GM23338 (cell line): ENCODE measurements at regions not wholly inside any gene's neighbourhood (a gene's known extent, or its start where the extent isn't known, plus 50 kb on each side); places are given as distances from the start of the nearest gene placed in this dataset.

ENCODE experiments used
- ATAC-seq: fragments of 200-7000 bp; cut with Tn5 transposase; 3 replicates; pipeline ENCODE4 v1.9.1; 2020
- DNase-seq: peaks from one replicate; pipeline ENCODE4 v3.0.0-alpha.2; 2015; ENCODE audit warnings: low spot score
- H2AFZ ChIP-seq: fragments of 200-600 bp; sonication (generic); 2 replicates; pipeline ENCODE4 v1.8.0; 2016; ENCODE audit warnings: antibody characterized with exemption, mild to moderate bottlenecking, moderate library complexity
- H3F3A ChIP-seq: fragments of 200-600 bp; sonication (generic); replicated peaks from 2 replicates; pipeline ENCODE4 v1.8.0; 2017; ENCODE audit warnings: antibody characterized with exemption, mixed run types, low read depth
- H3K27ac ChIP-seq: fragments of 200-600 bp; sonication (generic); 2 replicates; pipeline ENCODE4 v1.6.1; 2016; ENCODE audit warnings: low read depth
- H3K27me3 ChIP-seq: fragments of 200-600 bp; sonication (generic); 2 replicates; pipeline ENCODE4 v1.8.0; 2016; ENCODE audit warnings: mild to moderate bottlenecking, mixed run types, moderate library complexity; ENCODE audit not compliant: insufficient read depth
- H3K36me3 ChIP-seq: fragments of 200-600 bp; sonication (generic); 2 replicates; pipeline ENCODE4 v1.8.0; 2016; ENCODE audit warnings: mild to moderate bottlenecking; ENCODE audit not compliant: insufficient read depth
- H3K4me1 ChIP-seq: fragments of 200-600 bp; sonication (generic); 2 replicates; pipeline ENCODE4 v1.8.0; 2016; ENCODE audit warnings: mild to moderate bottlenecking, moderate library complexity; ENCODE audit not compliant: insufficient read depth
- H3K4me2 ChIP-seq: fragments of 200-600 bp; sonication (generic); 2 replicates; pipeline ENCODE4 v1.7.1; 2017; ENCODE audit warnings: mixed run types
- H3K4me3 ChIP-seq: fragments of 200-600 bp; sonication (generic); 2 replicates; pipeline ENCODE4 v1.6.1; 2016; ENCODE audit warnings: mixed run types
- H3K79me2 ChIP-seq: fragments of 200-600 bp; sonication (generic); replicated peaks from 2 replicates; pipeline ENCODE4 v1.8.0; 2017; ENCODE audit warnings: mild to moderate bottlenecking; ENCODE audit not compliant: insufficient read depth
- H3K9me2 ChIP-seq: fragments of 200-600 bp; sonication (generic); 2 replicates; pipeline ENCODE4 v1.8.0; 2017; ENCODE audit not compliant: insufficient read depth
- H4K20me1 ChIP-seq: fragments of 200-600 bp; sonication (generic); replicated peaks from 2 replicates; pipeline ENCODE4 v1.8.0; 2017; ENCODE audit warnings: mild to moderate bottlenecking; ENCODE audit not compliant: insufficient read depth
- H3K27ac Mint-ChIP-seq: 2 replicates; pipeline ENCODE4 v1.8.0; 2020; ENCODE audit warnings: inconsistent platforms, mild to moderate bottlenecking, moderate library complexity, mixed read lengths
- H3K27me3 Mint-ChIP-seq: 3 replicates; pipeline ENCODE4 v1.8.0; 2022; ENCODE audit warnings: low read depth, mild to moderate bottlenecking, moderate library complexity, mixed read lengths, inconsistent platforms; ENCODE audit not compliant: insufficient read depth, poor library complexity
- H3K36me3 Mint-ChIP-seq: 3 replicates; pipeline ENCODE4 v1.8.0; 2021; ENCODE audit warnings: low read depth, mild to moderate bottlenecking, inconsistent platforms, moderate library complexity, mixed read lengths
- H3K4me1 Mint-ChIP-seq: 3 replicates; pipeline ENCODE4 v1.8.0; 2020; ENCODE audit warnings: mild to moderate bottlenecking, inconsistent platforms, mixed read lengths
- H3K4me3 Mint-ChIP-seq: 3 replicates; pipeline ENCODE4 v1.8.0; 2021; ENCODE audit warnings: moderate library complexity, mild to moderate bottlenecking, inconsistent platforms, mixed read lengths
- H3K9me3 Mint-ChIP-seq: 3 replicates; pipeline ENCODE4 v1.8.0; 2020; ENCODE audit warnings: moderate library complexity, mild to moderate bottlenecking, inconsistent platforms, mixed read lengths
- CTCF ChIP-seq, 2 experiments: fragments of 200-600 bp in 1 of 2; sonication (generic) in 1 of 2; conservative IDR thresholded peaks; 2 replicates each; pipeline versions ENCODE4 v1.5.1 to v1.6.1; 2016 to 2017; ENCODE audit warnings: antibody characterized with exemption in 2 of 2, low read depth in 2 of 2, mild to moderate bottlenecking in 2 of 2, moderate library complexity in 1 of 2
- ETS1 ChIP-seq: IDR thresholded peaks from 2 replicates; pipeline ENCODE4 v1.6.1; 2016; ENCODE audit warnings: antibody characterized with exemption
- EZH2 ChIP-seq: fragments of 200-600 bp; sonication (generic); IDR thresholded peaks from one replicate; pipeline ENCODE4 v1.8.0; 2017; ENCODE audit warnings: antibody characterized with exemption, mild to moderate bottlenecking, low read depth; ENCODE audit not compliant: unreplicated experiment
- EZH2phosphoT487 ChIP-seq: fragments of 200-600 bp; sonication (generic); IDR thresholded peaks from one replicate; pipeline ENCODE4 v1.8.1; 2018; ENCODE audit warnings: antibody characterized with exemption; ENCODE audit not compliant: unreplicated experiment
- JUNB ChIP-seq: IDR thresholded peaks from one replicate; pipeline ENCODE4 v1.6.1; 2016; ENCODE audit warnings: antibody characterized with exemption; ENCODE audit not compliant: unreplicated experiment
- NANOG ChIP-seq: IDR thresholded peaks from 2 replicates; pipeline ENCODE4 v1.6.1; 2016; ENCODE audit warnings: antibody characterized with exemption, borderline replicate concordance
- POLR2AphosphoS5 ChIP-seq: IDR thresholded peaks from 2 replicates; pipeline ENCODE4 v1.6.1; 2016; ENCODE audit warnings: antibody characterized with exemption, low read depth
- ZNF331 ChIP-seq: fragments of 250-450 bp; sonication (Bioruptor Pico); IDR thresholded peaks from 2 replicates; pipeline ENCODE4 v1.5.0; 2020; ENCODE audit warnings: low read depth, mild to moderate bottlenecking, moderate library complexity
- ZNF462 ChIP-seq: fragments of 250-450 bp; sonication (Bioruptor Pico); IDR thresholded peaks from 2 replicates; pipeline ENCODE4 v1.5.0; 2020; ENCODE audit warnings: mild to moderate bottlenecking, moderate library complexity

GRCh38 chr7:54066643-54067042 lies 475.5 kb upstream of the VSTM2A start:
- Histone ChIP-seq H3F3A (no peaks in the 10 kb centered on the region), H3K79me2 (no peaks in the 10 kb centered on the region), H3K27ac (no peak overlapping the region), H3K27me3 (no peaks in the 10 kb centered on the region), H3K4me3 (no peak overlapping the region), H4K20me1 (no peaks in the 10 kb centered on the region), H2AFZ (no peak overlapping the region), H3K4me1 (no peaks in the 10 kb centered on the region), H3K9me2 (no peaks in the 10 kb centered on the region), H3K4me2 (no peak overlapping the region), H3K36me3 (no peaks in the 10 kb centered on the region)
- Mint-ChIP-seq H3K36me3 (no peaks in the 10 kb centered on the region), H3K27me3 (no peaks in the 10 kb centered on the region), H3K4me3 (no peak overlapping the region), H3K27ac (no peak overlapping the region), H3K4me1 (no peaks in the 10 kb centered on the region), H3K9me3 (no peaks in the 10 kb centered on the region)
- no peak for ATAC-seq
- DNase-seq: no peak
- TF ChIP-seq EZH2phosphoT487 (no peak), ETS1 (no peak), EZH2 (no peak)

GRCh38 chr7:54069843-54070242 lies 472.3 kb upstream of the VSTM2A start:
- H3K79me2 ChIP-seq: no peaks in the 10 kb centered on the region
- ATAC-seq (no peak), DNase-seq (no peak)
- H3K4me2 ChIP-seq: no peak overlapping the region
- no peak overlapping the region for H3K27ac Mint-ChIP-seq
- TF ChIP-seq EZH2: no peak
- no peak for TF ChIP-seq POLR2AphosphoS5
- TF ChIP-seq ETS1: no peak
- no peak for TF ChIP-seq ZNF331 (CRISPR knock-in tag)
- no peak for TF ChIP-seq ZNF462
- TF ChIP-seq NANOG: no peak
- no peak for TF ChIP-seq CTCF (conservative IDR thresholded peaks at IDR 0.05; ENCODE audit: low read depth in 2 of 2)
- no peak for TF ChIP-seq JUNB
- no peaks in the 10 kb centered on the region for H3K9me3 Mint-ChIP-seq
- H3K4me3 ChIP-seq: no peak overlapping the region
- H3K27ac ChIP-seq: no peak overlapping the region
- H3K4me3 Mint-ChIP-seq: no peak overlapping the region
- H2AFZ ChIP-seq: no peak overlapping the region
- H3K4me1 ChIP-seq: no peaks in the 10 kb centered on the region
- H3K9me2 ChIP-seq: peaks cover 6% of the 10 kb centered on the region; the same call in 1 of the 2 replicates
- H4K20me1 ChIP-seq: no peaks in the 10 kb centered on the region
- no peaks in the 10 kb centered on the region for H3K4me1 Mint-ChIP-seq
- peaks cover 2% of the 10 kb centered on the region for H3K27me3 Mint-ChIP-seq
- no peaks in the 10 kb centered on the region for H3K36me3 ChIP-seq
- H3F3A ChIP-seq: no peaks in the 10 kb centered on the region
- H3K27me3 ChIP-seq: no peaks in the 10 kb centered on the region
- H3K36me3 Mint-ChIP-seq: no peaks in the 10 kb centered on the region; the same call in 2 of the 3 replicates
